Lower leg skin (tissue), 3 donors: ENCODE measurements at regions not wholly inside any gene's neighbourhood (a gene's known extent, or its start where the extent isn't known, plus 50 kb on each side); places are given as distances from the start of the nearest gene placed in this dataset.

ENCODE experiments used
- POLR2A ChIP-seq, 2 donors: fragments of 450-650 bp; IDR thresholded peaks; one replicate each; pipeline ENCODE4 v1.6.1; 2016 to 2017; ENCODE audit warnings: antibody characterized with exemption in 2 of 2, mild to moderate bottlenecking in 1 of 2, moderate library complexity in 1 of 2
- TF ChIP-seq, protein P1 (sequence below), 3 donors: fragments of 450-650 bp; IDR thresholded peaks; one replicate each; pipeline ENCODE4 v1.5.1; 2016; ENCODE audit warnings: antibody characterized with exemption in 3 of 3, mild to moderate bottlenecking in 3 of 3, moderate library complexity in 2 of 3

DNA sequence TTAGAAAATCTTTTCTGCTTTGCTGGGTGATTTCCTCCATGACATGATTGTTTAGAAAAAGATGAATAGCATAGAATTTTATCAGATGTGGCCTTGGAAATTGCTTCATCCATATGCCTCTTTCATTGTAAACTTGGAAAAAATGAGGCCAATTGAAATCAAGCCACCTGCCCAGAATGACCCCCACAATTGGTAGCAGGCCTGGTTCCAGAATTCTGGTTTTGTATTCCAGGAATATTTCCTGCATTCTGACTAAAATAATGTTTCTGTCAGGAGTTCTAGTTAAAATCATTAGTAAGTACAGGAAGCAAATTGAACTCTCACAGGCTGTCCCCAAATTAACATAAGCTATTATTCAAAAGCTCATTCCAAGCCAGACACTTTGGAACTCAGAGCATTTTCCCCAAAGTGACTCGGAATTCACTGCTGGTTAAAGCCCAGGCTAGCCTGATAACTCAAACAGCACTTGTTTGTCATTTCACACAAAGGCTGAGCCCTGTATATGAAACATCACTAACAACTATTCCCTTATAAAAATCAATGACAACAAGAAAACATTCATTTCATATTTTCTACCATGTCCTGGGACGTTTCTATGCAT, 75.1 kb upstream of the ADCY2 start:
- TF ChIP-seq, protein P1, sequence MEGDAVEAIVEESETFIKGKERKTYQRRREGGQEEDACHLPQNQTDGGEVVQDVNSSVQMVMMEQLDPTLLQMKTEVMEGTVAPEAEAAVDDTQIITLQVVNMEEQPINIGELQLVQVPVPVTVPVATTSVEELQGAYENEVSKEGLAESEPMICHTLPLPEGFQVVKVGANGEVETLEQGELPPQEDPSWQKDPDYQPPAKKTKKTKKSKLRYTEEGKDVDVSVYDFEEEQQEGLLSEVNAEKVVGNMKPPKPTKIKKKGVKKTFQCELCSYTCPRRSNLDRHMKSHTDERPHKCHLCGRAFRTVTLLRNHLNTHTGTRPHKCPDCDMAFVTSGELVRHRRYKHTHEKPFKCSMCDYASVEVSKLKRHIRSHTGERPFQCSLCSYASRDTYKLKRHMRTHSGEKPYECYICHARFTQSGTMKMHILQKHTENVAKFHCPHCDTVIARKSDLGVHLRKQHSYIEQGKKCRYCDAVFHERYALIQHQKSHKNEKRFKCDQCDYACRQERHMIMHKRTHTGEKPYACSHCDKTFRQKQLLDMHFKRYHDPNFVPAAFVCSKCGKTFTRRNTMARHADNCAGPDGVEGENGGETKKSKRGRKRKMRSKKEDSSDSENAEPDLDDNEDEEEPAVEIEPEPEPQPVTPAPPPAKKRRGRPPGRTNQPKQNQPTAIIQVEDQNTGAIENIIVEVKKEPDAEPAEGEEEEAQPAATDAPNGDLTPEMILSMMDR (IDR thresholded peaks at IDR 0.05): no peak
- TF ChIP-seq POLR2A (IDR thresholded peaks at IDR 0.05): no peak
